ENCODE measurements at regions not wholly inside any gene's neighbourhood (a gene's known extent, or its start where the extent isn't known, plus 50 kb on each side); places are given as distances from the start of the nearest gene placed in this dataset.
"Not testable (repeated sequence)": the region's sequence is repeated elsewhere in the genome, so short reads cannot be mapped to it uniquely, and the experiment has no call there.

DNA sequence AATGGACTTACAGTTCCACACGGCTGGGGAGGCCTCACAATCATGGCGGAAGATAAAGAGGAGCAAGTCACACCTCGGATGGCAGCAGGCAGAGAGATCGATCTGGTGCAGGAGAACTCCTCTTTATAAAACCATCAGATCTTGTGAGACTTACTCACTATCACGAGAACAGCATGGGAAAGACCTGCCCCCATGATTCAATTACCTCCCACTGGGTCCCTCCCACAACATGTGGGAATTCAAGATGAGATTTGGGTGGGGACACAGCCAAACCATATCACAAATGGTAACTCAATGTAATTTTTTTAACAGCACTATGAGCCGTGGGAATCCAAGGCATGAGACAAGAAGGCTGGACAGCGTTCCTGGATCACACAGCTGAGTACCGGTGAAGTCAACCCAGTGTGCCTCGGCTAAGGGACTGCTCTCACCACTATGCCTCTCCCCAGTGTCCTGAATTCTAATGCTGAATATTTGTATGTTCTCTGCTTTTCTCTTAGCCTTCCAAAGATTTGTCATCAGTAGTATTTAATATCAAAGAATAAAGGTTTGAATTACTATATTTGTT is 84.3 kb downstream of the IRS2 start:
- DNase-seq (ENCODE audit: low spot score) = not testable (repeated sequence)

GRCh38 chr13:109700176-109700575 is 86.2 kb downstream of the IRS2 start:
- DNase-seq (ENCODE audit: low spot score) = peak; percentile 76

DNA sequence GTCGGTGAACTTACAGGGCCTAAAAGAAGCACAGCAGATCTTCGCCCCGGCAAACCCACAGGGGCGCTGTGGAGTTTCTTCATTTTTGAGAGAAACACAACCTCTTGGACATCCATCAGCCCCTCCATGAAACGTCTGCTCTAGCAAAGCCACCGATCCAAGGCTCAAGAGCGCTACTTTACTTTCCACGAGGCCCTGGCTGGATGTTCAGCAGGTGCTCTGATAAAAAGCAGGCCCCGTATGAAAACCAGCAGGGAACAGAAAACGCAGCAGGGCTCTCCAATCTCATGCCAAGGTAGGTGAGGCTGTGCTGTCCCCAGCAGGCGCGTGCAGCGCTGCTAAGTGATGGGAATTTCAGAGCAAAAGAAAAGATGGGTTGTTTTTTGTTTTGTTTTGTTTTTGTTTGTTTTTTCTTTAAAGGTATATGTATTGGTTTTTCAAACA is 86.7 kb downstream of the IRS2 start:
- no peak for DNase-seq (ENCODE audit: low spot score)

- no peak for DNase-seq (ENCODE audit: low spot score)
Observed at GRCh38 chr13:109698779-109699178, 87.6 kb downstream of the IRS2 start.

DNA sequence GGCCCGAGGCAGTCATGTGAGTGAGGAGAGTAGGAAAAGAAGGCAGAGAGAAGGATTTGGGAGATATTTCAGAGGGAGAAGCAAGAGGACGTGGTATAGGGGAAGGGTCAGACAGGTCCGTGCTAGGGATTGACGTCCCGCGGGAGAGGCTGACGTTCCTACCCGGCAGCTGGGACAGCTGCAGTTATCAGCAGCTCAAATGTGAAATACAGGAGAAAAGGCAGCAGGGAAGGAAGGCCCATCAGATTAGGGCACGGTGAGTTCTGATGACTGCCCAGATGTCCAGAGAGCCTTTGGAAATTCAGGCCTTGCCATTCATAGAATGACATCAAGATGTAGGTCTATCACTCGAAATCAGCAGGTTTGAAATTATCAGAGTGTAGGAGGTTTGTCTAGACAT is 88.4 kb downstream of the IRS2 start:
- no peak for DNase-seq (ENCODE audit: low spot score)

DNA sequence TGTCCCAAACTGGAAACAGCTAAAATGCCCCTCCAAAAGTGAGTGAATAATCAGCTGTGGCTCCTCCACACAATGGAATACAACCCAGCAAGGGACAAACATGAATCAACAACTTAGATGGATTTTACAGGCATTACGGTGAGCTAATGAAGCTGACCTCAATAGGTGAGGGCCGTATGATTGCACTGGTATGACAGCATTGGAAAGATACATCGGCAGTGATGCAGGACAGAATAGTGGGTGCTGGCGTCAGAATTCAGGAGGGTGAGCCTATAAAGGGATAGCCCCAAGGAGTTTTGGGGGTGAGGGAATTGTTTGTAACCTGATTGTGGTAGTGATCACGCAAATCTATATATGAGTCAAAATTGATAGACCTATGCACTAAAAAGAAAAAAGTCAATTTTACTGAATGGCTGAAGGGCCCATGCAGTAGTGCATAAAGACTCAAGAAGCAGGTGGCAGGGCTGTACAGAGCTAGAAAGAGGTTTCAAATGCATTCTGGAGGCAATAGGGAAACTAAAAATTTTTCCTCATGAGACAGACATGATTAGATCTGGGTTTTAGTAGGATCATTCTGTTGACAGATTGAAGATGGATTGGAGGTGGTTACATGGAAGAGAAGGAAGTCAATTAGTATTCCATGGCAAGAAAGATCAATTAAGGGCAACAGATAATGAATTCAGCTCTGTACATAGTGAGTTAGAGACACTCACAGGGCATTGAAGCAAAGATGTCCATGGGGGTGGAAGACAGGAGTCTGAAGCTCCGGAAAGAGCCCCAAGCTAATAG is 90.8 kb downstream of the IRS2 start:
- DNase-seq (ENCODE audit: low spot score) = no peak

- DNase-seq (ENCODE audit: low spot score) = no peak
Observed at GRCh38 chr13:109694972-109695371, 91.4 kb downstream of the IRS2 start.

GRCh38 chr13:109693213-109693612 is 93.2 kb downstream of the IRS2 start:
- no peak for DNase-seq (ENCODE audit: low spot score)

- no peak for DNase-seq (ENCODE audit: low spot score)
Observed at GRCh38 chr13:109691689-109692088, 94.7 kb downstream of the IRS2 start.

DNA sequence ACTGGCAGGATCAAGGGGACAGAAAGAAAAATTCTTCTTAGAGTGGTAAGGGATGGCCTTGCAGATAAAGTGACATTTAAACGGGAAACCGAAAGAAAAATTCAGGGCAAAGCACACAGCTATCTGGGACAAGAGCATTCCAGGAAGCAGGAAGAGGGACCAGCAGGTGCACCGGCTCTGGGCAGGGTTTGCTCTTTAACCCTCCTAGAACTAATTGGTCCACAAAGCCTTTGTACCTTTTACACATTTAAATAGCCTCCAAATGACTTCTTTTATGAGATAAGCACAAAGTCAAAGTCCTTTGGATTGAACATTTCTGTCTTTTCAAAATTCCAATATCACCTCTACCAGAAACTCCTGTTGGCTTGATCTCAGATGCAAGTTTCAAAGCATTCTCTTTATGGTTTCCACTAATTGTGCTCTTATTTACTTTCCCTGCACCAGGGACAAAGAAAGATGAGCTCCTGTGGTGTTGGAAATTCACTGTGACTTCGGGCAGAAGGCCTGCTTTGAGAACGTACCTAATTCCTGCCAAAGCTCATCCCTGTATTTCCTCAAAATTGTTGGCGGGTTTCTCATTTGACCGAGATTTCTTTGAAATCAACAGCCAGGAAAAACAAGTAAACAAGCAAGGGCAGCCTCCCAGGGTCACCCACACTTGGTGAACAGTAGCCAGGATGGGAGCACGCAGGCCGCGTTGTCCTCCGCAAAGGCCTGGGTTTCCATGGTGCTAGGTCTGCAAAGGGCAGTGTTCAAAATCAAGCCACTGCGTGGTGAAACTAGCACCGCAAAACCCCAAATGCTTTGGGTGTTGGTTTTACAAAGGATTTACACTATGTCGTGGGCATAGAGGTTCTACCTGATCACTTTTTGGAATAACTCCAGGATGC is 98.6 kb downstream of the IRS2 start:
- no peak for DNase-seq (ENCODE audit: low spot score)

GRCh38 chr13:109685203-109685602 is 101.2 kb downstream of the IRS2 start:
- no peak for DNase-seq (ENCODE audit: low spot score)

DNA sequence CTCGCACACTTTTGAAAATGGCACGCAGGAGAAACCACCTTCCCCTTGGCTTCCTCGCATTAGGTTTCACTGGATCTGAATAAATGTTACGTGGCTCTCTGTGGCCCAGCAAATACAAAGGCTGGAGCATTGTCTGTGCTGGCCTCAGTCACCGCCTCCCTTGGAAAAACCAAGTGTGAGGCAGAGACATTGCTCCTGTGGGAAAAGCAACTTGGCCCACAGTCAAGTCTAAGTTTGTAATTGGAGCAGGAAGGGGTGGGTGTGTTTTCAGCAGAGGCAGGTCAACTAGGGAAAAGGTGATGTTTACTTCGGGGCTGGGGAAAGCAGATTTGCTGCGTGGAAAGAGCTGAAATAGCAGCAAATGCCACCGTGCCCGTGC is 101.6 kb downstream of the IRS2 start:
- no peak for DNase-seq (ENCODE audit: low spot score)

DNA sequence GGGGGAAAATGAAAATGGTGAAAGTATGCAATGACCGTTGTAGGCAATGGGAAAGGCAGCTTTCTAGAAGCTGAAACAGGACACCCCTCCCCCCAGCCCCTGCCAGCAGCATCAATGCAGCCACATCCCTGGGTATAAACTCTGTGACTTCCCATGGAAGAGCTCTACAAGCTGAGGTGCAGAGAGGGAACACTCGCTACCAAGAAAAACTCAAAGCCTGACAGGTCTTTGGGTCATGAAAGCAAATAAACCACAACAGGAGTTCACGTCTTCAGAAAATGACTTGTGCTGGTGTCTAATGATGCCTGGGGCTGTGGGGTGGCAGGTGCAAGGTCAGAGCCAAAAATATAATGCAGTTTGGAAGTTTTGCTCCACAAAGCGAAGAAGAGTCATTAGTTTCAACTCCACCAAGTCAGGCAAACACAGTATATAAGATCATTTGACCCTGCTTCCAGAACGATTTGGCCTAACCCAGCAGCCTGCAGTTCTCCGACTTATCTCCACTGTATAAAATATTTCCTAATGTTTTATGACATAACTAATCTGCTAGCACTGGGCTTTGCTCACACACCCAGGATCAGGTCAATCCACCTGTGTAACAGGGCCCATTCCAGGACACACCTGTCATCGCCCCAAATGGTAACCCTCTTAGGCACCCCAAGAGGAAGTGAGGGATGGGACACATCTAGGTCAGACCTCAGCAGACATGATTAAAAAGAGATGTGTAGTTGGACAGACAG is 102.1 kb downstream of the IRS2 start:
- no peak for DNase-seq (ENCODE audit: low spot score)

DNA sequence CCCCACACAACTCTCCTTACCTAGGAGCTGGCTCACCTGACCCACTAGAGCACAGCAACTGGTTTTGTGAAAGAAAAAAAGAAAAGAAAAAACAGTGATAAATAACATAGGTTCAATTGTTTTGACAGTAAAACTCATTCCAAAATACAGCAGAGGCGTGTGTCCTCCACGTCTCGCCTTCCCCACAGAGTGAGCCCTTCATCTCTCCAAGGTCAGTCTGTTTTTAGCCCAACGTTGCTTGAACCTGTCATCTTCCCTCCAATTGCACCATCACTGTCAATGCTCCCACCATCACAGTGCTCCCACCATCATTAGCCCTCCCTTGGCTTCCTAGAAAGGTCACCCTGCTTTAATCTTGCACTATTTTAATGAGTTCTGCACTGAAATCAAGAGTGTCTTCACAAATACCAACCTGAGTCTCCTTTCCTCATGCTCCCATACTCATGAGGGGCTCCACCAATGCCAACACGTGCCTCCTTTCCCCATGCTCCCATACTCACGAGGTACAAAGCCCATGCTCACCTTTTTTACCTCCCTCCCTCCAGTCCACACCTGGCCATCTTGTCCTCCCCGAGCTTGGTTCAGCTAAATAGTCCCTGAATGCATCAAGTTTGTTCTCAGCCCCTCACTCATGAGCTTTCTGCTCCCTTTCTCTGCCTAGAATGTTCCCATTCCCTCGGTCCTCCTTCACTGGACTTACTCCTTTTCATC is 103.7 kb downstream of the IRS2 start:
- no peak for DNase-seq (ENCODE audit: low spot score)

- DNase-seq (ENCODE audit: low spot score) = no peak
Observed at GRCh38 chr13:109680930-109681329, 105.5 kb downstream of the IRS2 start.

GRCh38 chr13:109680288-109680687 is 106.1 kb downstream of the IRS2 start:
- no peak for DNase-seq (ENCODE audit: low spot score)

DNA sequence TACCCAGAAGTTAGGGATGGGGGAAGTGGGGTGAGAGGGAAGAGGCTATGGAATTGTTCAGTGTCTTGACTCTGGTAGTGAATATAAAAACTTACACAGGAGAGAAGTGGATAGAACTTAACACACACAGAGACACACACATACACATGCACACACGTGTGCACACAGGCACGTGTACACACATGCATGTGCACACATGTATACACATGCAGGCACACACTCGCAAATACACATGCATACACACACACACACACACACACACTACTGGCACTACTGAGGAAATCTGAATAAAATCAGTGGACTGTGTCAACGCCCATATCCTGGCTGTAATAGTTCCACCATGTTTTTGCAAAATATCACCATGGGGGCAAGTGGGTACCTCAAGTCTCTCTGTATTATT is 107.9 kb downstream of the IRS2 start:
- no peak for DNase-seq (ENCODE audit: low spot score)

GRCh38 chr13:109677206-109677605 is 109.2 kb downstream of the IRS2 start:
- DNase-seq (ENCODE audit: low spot score) = no peak

DNA sequence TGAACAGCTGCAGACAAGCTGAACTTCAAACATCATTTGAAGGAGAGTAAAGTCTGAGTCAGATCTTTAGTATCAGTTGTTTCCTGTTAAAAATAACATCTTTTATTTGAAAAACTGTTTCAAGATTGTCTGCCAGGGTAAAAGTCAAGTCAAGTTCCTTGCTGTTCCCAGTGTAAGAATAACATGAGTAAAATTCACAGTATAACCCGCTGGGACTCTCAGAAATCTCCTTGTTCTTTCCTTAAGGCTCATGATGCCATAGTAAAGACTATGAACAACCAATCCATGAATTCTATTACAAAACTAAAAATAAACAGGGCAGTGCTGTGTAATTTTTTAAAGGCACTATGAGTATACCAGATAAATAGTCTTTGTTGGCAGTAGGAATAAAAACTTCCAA is 112.9 kb downstream of the IRS2 start:
- DNase-seq (ENCODE audit: low spot score) = no peak

GRCh38 chr13:109672545-109672944 is 113.8 kb downstream of the IRS2 start:
- no peak for DNase-seq (ENCODE audit: low spot score)

- no peak for DNase-seq (ENCODE audit: low spot score)
Observed at GRCh38 chr13:109671919-109672318, 114.5 kb downstream of the IRS2 start.

DNA sequence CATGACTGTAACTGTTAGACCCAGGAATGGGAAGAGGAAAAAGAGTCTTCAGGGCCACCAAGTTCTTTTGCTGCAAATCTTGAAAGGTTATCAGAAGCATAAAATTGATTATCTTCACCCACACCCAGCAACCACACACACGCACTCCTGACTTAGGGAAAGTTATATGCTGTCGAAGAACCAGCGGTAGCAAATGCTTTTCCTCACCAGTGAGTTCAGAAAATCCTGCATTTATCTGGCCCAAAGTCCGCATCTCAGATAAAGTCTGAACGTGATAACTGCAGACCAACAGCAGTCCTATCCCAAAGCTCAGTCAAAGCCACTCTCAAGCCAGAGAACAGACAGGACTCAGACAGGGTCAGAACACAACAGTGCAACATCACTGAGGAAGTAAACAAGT is 115.6 kb downstream of the IRS2 start:
- no peak for DNase-seq (ENCODE audit: low spot score)

Measured in pons (tissue), 1 donor.